ENCODE measurements at regions not wholly inside any gene's neighbourhood (a gene's known extent, or its start where the extent isn't known, plus 50 kb on each side); places are given as distances from the start of the nearest gene placed in this dataset.
"Not testable (repeated sequence)": the region's sequence is repeated elsewhere in the genome, so short reads cannot be mapped to it uniquely, and the experiment has no call there.

DNA sequence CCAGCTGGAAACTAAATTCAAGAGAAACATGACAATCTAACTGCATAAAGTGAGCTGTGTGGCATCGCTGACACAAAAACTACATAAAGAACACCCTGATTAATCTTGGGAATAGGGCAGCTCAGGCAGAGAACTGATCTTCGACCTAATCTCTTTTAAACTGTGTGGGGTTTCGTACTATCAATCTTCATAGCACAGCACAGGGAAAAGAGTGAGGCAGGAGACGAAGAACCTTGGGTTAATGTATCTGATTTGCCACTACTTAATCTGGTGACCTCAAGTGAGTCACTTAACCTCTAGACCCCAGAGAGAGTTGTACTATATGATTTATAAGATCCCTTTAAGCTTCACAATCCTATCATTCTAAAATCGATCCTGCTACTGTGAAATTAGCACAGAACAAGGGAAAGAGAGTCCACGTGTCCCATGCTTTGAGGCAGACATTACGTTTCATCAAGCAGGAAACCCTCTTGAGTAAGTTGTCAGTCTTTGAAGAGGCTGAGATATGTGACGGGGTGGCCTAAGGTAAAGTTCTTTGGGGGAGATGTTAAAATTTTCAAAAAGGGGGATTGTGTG, 519.7 kb downstream of the SOCS6 start:
- Histone ChIP-seq H3K79me1 (ENCODE audit: low read length) (no peaks in the 10 kb centered on the region), H2BK5ac (ENCODE audit: low read depth, low read length, poor library complexity) (no peak overlapping the region), H4K91ac (ENCODE audit: low read depth, low read length) (no peak overlapping the region), H2AFZ (ENCODE audit: insufficient read depth, low read length, poor library complexity) (no peak overlapping the region), H3K4me3 (ENCODE audit: low read depth, low read length) (no peak overlapping the region), H2AK5ac (ENCODE audit: low read length) (no peak overlapping the region), H3K18ac (ENCODE audit: low read length) (no peak overlapping the region), H4K12ac (ENCODE audit: low read depth, low read length) (no peak overlapping the region), H3K14ac (ENCODE audit: low read length) (no peak overlapping the region), H3K4me2 (ENCODE audit: low read length) (no peak overlapping the region), H3K36me3 (ENCODE audit: control insufficient read depth in 1 of 2, insufficient read depth in 2 of 2, low read length in 2 of 2) (no peaks in the 10 kb centered on the region), H2BK12ac (ENCODE audit: low read length) (no peak overlapping the region), H3K4ac (ENCODE audit: low read depth, low read length) (no peak overlapping the region), H3K27ac (ENCODE audit: low read depth, low read length) (no peak overlapping the region), H3K27me3 (ENCODE audit: insufficient read depth, low read length) (no peaks in the 10 kb centered on the region), H4K8ac (ENCODE audit: low read depth, low read length) (no peak overlapping the region), H3K23ac (ENCODE audit: low read length) (no peak overlapping the region), H2BK120ac (ENCODE audit: insufficient read depth, low read length, poor library complexity) (no peak overlapping the region), H3K9ac (ENCODE audit: low read length) (no peak overlapping the region), H3K9me3 (ENCODE audit: insufficient read depth, low read depth, low read length) (no peaks in the 10 kb centered on the region), H3K4me1 (ENCODE audit: control insufficient read depth in 1 of 2, insufficient read depth in 2 of 2, low read length in 2 of 2) (no peaks in the 10 kb centered on the region), H3K79me2 (ENCODE audit: control insufficient read depth, insufficient read depth, low read length, poor library complexity) (no peaks in the 10 kb centered on the region)
- no peak for DNase-seq
- WGBS (ENCODE audit: extremely low coverage, insufficient coverage, insufficient read length): no CpG with 5 or more reads among the region's 8 CpGs

DNA sequence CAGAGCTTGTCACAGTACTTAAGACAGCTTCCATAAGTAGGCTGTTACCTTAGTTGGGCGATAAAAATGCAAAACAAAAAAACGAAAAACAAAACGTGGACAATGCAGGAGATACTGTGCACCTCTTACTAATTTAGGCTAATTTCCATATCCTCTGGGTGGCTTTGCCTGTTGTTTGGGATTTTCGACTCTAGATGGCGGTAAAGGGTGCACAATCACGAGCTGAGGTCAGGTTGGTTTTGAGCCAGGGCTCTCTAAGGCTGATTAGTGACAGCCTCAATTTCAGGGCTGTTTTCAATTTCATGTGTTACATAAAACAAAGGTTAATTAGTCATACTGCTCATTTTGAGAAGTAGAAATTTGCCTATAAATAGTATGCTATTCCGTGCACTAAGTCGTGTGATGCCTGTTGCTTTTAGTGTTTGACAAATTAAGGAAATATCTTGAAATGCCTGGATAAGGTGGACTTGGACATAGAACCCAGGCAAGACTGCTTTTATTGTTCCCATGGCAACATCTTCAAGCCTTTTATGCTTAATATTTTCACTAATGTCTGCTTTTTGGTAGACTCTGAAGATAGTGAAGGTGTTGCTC, 493.1 kb downstream of the SOCS6 start:
- Histone ChIP-seq H3K18ac (ENCODE audit: low read length) (no peak overlapping the region), H3K79me2 (ENCODE audit: control insufficient read depth, insufficient read depth, low read length, poor library complexity) (no peaks in the 10 kb centered on the region), H3K9ac (ENCODE audit: low read length) (no peak overlapping the region), H3K9me3 (ENCODE audit: insufficient read depth, low read depth, low read length) (no peaks in the 10 kb centered on the region), H4K91ac (ENCODE audit: low read depth, low read length) (no peak overlapping the region), H3K4ac (ENCODE audit: low read depth, low read length) (no peak overlapping the region), H3K4me3 (ENCODE audit: low read depth, low read length) (no peak overlapping the region), H3K23ac (ENCODE audit: low read length) (no peak overlapping the region), H3K27ac (ENCODE audit: low read depth, low read length) (no peak overlapping the region), H3K79me1 (ENCODE audit: low read length) (no peaks in the 10 kb centered on the region), H2AFZ (ENCODE audit: insufficient read depth, low read length, poor library complexity) (no peak overlapping the region), H3K4me1 (ENCODE audit: control insufficient read depth in 1 of 2, insufficient read depth in 2 of 2, low read length in 2 of 2) (peaks cover 0 to 5% of the 10 kb centered on the region in 2 experiments), H3K36me3 (ENCODE audit: control insufficient read depth in 1 of 2, insufficient read depth in 2 of 2, low read length in 2 of 2) (no peaks in the 10 kb centered on the region), H4K8ac (ENCODE audit: low read depth, low read length) (no peak overlapping the region), H3K27me3 (ENCODE audit: insufficient read depth, low read length) (no peaks in the 10 kb centered on the region), H2BK12ac (ENCODE audit: low read length) (no peak overlapping the region), H2BK5ac (ENCODE audit: low read depth, low read length, poor library complexity) (no peak overlapping the region), H3K4me2 (ENCODE audit: low read length) (no peak overlapping the region), H2BK120ac (ENCODE audit: insufficient read depth, low read length, poor library complexity) (no peak overlapping the region), H4K12ac (ENCODE audit: low read depth, low read length) (no peak overlapping the region), H3K14ac (ENCODE audit: low read length) (no peak overlapping the region), H2AK5ac (ENCODE audit: low read length) (no peak overlapping the region)
- DNase-seq: peak in 1 of 2 donors; percentile 65
- WGBS (ENCODE audit: extremely low coverage, insufficient coverage, insufficient read length): no CpG with 5 or more reads among the region's 8 CpGs

- not testable (repeated sequence) for H3K4me2 ChIP-seq (ENCODE audit: low read length); H3K79me1 ChIP-seq (ENCODE audit: low read length); H3K4ac ChIP-seq (ENCODE audit: low read depth, low read length); H2AK5ac ChIP-seq (ENCODE audit: low read length); H3K4me1 ChIP-seq (ENCODE audit: control insufficient read depth in 1 of 2, insufficient read depth in 2 of 2, low read length in 2 of 2); H4K8ac ChIP-seq (ENCODE audit: low read depth, low read length); H3K23ac ChIP-seq (ENCODE audit: low read length); H4K12ac ChIP-seq (ENCODE audit: low read depth, low read length); H2AFZ ChIP-seq (ENCODE audit: insufficient read depth, low read length, poor library complexity); H4K91ac ChIP-seq (ENCODE audit: low read depth, low read length); H3K36me3 ChIP-seq (ENCODE audit: control insufficient read depth in 1 of 2, insufficient read depth in 2 of 2, low read length in 2 of 2); H3K79me2 ChIP-seq (ENCODE audit: control insufficient read depth, insufficient read depth, low read length, poor library complexity); H3K27me3 ChIP-seq (ENCODE audit: insufficient read depth, low read length); H3K14ac ChIP-seq (ENCODE audit: low read length); H3K18ac ChIP-seq (ENCODE audit: low read length); H3K27ac ChIP-seq (ENCODE audit: low read depth, low read length); H2BK5ac ChIP-seq (ENCODE audit: low read depth, low read length, poor library complexity); DNase-seq; H3K4me3 ChIP-seq (ENCODE audit: low read depth, low read length); H2BK120ac ChIP-seq (ENCODE audit: insufficient read depth, low read length, poor library complexity); H2BK12ac ChIP-seq (ENCODE audit: low read length); H3K9ac ChIP-seq (ENCODE audit: low read length); H3K9me3 ChIP-seq (ENCODE audit: insufficient read depth, low read depth, low read length)
- no CpG with 5 or more reads among the region's 3 CpGs for WGBS (ENCODE audit: extremely low coverage, insufficient coverage, insufficient read length)
These were observed 477.4 kb downstream of the SOCS6 start for GRCh38 chr18:70766254-70766653.

DNA sequence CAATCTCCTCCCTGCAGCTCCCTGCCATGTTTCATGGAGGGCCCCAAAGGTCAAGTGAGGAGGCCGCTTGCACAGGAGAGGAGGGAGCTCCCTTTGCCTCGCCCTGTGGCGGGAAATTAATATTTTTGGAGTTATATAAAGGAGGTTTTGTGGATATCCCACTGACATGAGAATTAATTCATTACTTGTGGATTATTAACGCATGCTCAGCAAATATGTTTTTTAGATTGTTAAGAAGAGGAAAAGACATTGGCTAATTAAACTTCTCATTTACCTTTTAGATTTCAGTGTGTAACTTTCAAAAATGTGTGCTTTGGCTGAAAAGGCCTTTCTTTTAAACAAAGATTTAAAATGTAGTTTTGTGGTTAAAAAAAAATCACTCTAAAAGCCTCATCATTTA, 474.0 kb downstream of the SOCS6 start:
- H3K18ac ChIP-seq (ENCODE audit: low read length): no peak overlapping the region
- no peaks in the 10 kb centered on the region for H3K4me1 ChIP-seq (ENCODE audit: control insufficient read depth in 1 of 2, insufficient read depth in 2 of 2, low read length in 2 of 2)
- no peak overlapping the region for H3K27ac ChIP-seq (ENCODE audit: low read depth, low read length)
- no peaks in the 10 kb centered on the region for H3K79me1 ChIP-seq (ENCODE audit: low read length)
- no peak overlapping the region for H2AFZ ChIP-seq (ENCODE audit: insufficient read depth, low read length, poor library complexity)
- no peak overlapping the region for H4K8ac ChIP-seq (ENCODE audit: low read depth, low read length)
- no peak overlapping the region for H2AK5ac ChIP-seq (ENCODE audit: low read length)
- no peak overlapping the region for H2BK12ac ChIP-seq (ENCODE audit: low read length)
- no peaks in the 10 kb centered on the region for H3K27me3 ChIP-seq (ENCODE audit: insufficient read depth, low read length)
- H4K91ac ChIP-seq (ENCODE audit: low read depth, low read length): no peak overlapping the region
- no peaks in the 10 kb centered on the region for H3K36me3 ChIP-seq (ENCODE audit: control insufficient read depth in 1 of 2, insufficient read depth in 2 of 2, low read length in 2 of 2)
- no peak overlapping the region for H3K14ac ChIP-seq (ENCODE audit: low read length)
- no peak overlapping the region for H3K4me3 ChIP-seq (ENCODE audit: low read depth, low read length)
- H3K23ac ChIP-seq (ENCODE audit: low read length): no peak overlapping the region
- H3K79me2 ChIP-seq (ENCODE audit: control insufficient read depth, insufficient read depth, low read length, poor library complexity): no peaks in the 10 kb centered on the region
- no CpG with 5 or more reads among the region's 4 CpGs for WGBS (ENCODE audit: extremely low coverage, insufficient coverage, insufficient read length)
- H2BK120ac ChIP-seq (ENCODE audit: insufficient read depth, low read length, poor library complexity): no peak overlapping the region
- no peak overlapping the region for H4K12ac ChIP-seq (ENCODE audit: low read depth, low read length)
- H3K4ac ChIP-seq (ENCODE audit: low read depth, low read length): no peak overlapping the region
- H3K9ac ChIP-seq (ENCODE audit: low read length): no peak overlapping the region
- no peaks in the 10 kb centered on the region for H3K9me3 ChIP-seq (ENCODE audit: insufficient read depth, low read depth, low read length)
- no peak overlapping the region for H2BK5ac ChIP-seq (ENCODE audit: low read depth, low read length, poor library complexity)
- no peak overlapping the region for H3K4me2 ChIP-seq (ENCODE audit: low read length)
- DNase-seq: no peak
